Endothelial cell of umbilical vein (primary cell): ENCODE measurements at regions not wholly inside any gene's neighbourhood (a gene's known extent, or its start where the extent isn't known, plus 50 kb on each side); places are given as distances from the start of the nearest gene placed in this dataset.

Experiments used
- BruUV-seq: library from RNA; stranded (reverse); fragments of 400-500 nt; replicated peaks from 2 replicates; lab custom pipeline; 2021; lab: Mats Ljungman, UMichigan
- CTCF ChIA-PET: fragments of 300-600, 350-600 bp; sonication (Branson Sonifier 250); formaldehyde crosslinking; loops from one replicate; lab custom pipeline; 2021; ENCODE audit warnings: antibody characterized with exemption, inconsistent platforms; lab: Charles Lee
- POLR2A ChIA-PET: fragments of 300-600, 350-600 bp; sonication (Branson Sonifier 250); formaldehyde crosslinking; loops from one replicate; lab custom pipeline; 2021; ENCODE audit warnings: antibody characterized with exemption, inconsistent platforms; lab: Charles Lee
- DNase-seq: peaks from one replicate; pipeline ENCODE4 v3.0.0-alpha.2; 2011; ENCODE audit warnings: low read depth, low spot score
- FAIRE-seq: peaks from 2 replicates; lab custom pipeline; 2011; peaks lifted over from hg19 to GRCh38; lab: Jason Lieb, UNC
- H2AFZ ChIP-seq: 2 replicates; pipeline ENCODE4 v1.6.0; 2012; ENCODE audit warnings: low read depth, low read length, control low read depth, inconsistent platforms
- H3K27ac ChIP-seq: 2 replicates; pipeline ENCODE4 v1.5.1; 2011; ENCODE audit warnings: low read depth, mild to moderate bottlenecking, control low read depth, low read length, moderate library complexity; ENCODE audit not compliant: insufficient read depth
- H3K27me3 ChIP-seq, 2 experiments: 2 replicates each; pipeline versions ENCODE4 v1.6.0 to v1.6.1; 2011; ENCODE audit warnings: low read length in 2 of 2, mixed read lengths in 1 of 2; ENCODE audit not compliant: control insufficient read depth in 2 of 2, insufficient read depth in 2 of 2
- H3K36me3 ChIP-seq, 2 experiments: 2 replicates in 1 of 2; 3 replicates in 1 of 2; pipeline ENCODE4 v1.5.1; 2011; ENCODE audit warnings: low read length in 2 of 2, mild to moderate bottlenecking in 1 of 2, moderate library complexity in 1 of 2; ENCODE audit not compliant: control insufficient read depth in 2 of 2, insufficient read depth in 2 of 2; ENCODE audit errors: extremely low read depth in 1 of 2
- H3K4me1 ChIP-seq: 3 replicates; pipeline ENCODE4 v1.5.1; 2011; ENCODE audit warnings: mild to moderate bottlenecking, low read length; ENCODE audit not compliant: control insufficient read depth, insufficient read depth; ENCODE audit errors: extremely low read depth
- H3K4me2 ChIP-seq: 2 replicates; pipeline ENCODE4 v1.6.1; 2011; ENCODE audit warnings: low read length, control low read depth, mixed read lengths; ENCODE audit not compliant: insufficient read depth
- H3K4me3 ChIP-seq, 3 experiments: fragments of 200-600 bp in 1 of 3; sonication (generic), shearing (Covaris generic) in 1 of 3; replicated peaks in 1 of 3; 2 replicates each; pipeline ENCODE4 v1.5.1; 2011 to 2016; ENCODE audit warnings: control low read depth in 3 of 3, low read length in 3 of 3, mild to moderate bottlenecking in 2 of 3, inconsistent platforms in 1 of 3, low read depth in 1 of 3, moderate library complexity in 1 of 3; ENCODE audit not compliant: insufficient read depth in 1 of 3
- H3K79me2 ChIP-seq: 2 replicates; pipeline ENCODE4 v1.6.0; 2012; ENCODE audit warnings: low read length, inconsistent platforms; ENCODE audit not compliant: control insufficient read depth, insufficient read depth
- H3K9ac ChIP-seq: replicated peaks from 2 replicates; pipeline ENCODE3; 2011; ENCODE audit warnings: low read length, control low read depth; ENCODE audit not compliant: insufficient read depth; ENCODE audit errors: extremely low read depth
- H3K9me1 ChIP-seq: replicated peaks from 3 replicates; pipeline ENCODE4 v1.6.0; 2011; ENCODE audit warnings: mild to moderate bottlenecking, low read length; ENCODE audit not compliant: control insufficient read depth, insufficient read depth; ENCODE audit errors: extremely low read depth
- H3K9me3 ChIP-seq: replicated peaks from 2 replicates; pipeline ENCODE4 v1.5.1; 2012; ENCODE audit warnings: low read length, inconsistent platforms; ENCODE audit not compliant: control insufficient read depth, insufficient read depth
- H4K20me1 ChIP-seq: replicated peaks from 2 replicates; pipeline ENCODE3; 2011; ENCODE audit warnings: mild to moderate bottlenecking, low read length; ENCODE audit not compliant: control insufficient read depth, insufficient read depth; ENCODE audit errors: extremely low read depth
- EZH2 ChIP-seq: IDR thresholded peaks from 2 replicates; pipeline ENCODE4 v1.6.1; 2012; ENCODE audit warnings: borderline replicate concordance, low read depth, mild to moderate bottlenecking, moderate library complexity, low read length, inconsistent platforms; ENCODE audit not compliant: severe bottlenecking
- FOS ChIP-seq: IDR thresholded peaks from 2 replicates; pipeline ENCODE4 v1.6.1; 2011; ENCODE audit warnings: mild to moderate bottlenecking, low read length, moderate library complexity, borderline replicate concordance; ENCODE audit not compliant: insufficient read depth
- GATA2 ChIP-seq: IDR thresholded peaks from 2 replicates; pipeline ENCODE4 v1.7.0; 2011; ENCODE audit warnings: low read depth, mild to moderate bottlenecking, moderate library complexity, mixed read lengths, low read length; ENCODE audit not compliant: insufficient read length, insufficient read depth
- JUN ChIP-seq: IDR thresholded peaks from 2 replicates; pipeline ENCODE4 v1.6.1; 2011; ENCODE audit warnings: borderline replicate concordance, low read depth; ENCODE audit not compliant: insufficient read length, insufficient read depth
- MYC ChIP-seq: IDR thresholded peaks from one replicate; pipeline ENCODE4 v1.6.1; 2011; ENCODE audit warnings: mild to moderate bottlenecking, low read depth, low read length
- POLR2A ChIP-seq: IDR thresholded peaks from 2 replicates; pipeline ENCODE4 v1.6.1; 2012; ENCODE audit warnings: low read depth, mild to moderate bottlenecking, control low read depth, low read length
- POLR2AphosphoS5 ChIP-seq: IDR thresholded peaks from 2 replicates; pipeline ENCODE4 v1.6.1; 2012; ENCODE audit warnings: low read depth, mild to moderate bottlenecking, control low read depth, low read length, moderate library complexity; ENCODE audit not compliant: insufficient read depth
- dilution Hi-C: fragments of 300-500 bp; cut with MboI; formaldehyde crosslinking; loops from one replicate; pipeline ENCODE4 v1.15.0; 2019; ENCODE audit warnings: low sequenced_read_pairs; ENCODE audit not compliant: extremely low pct_ligation_motif_present
- intact Hi-C: fragments of 100-400 bp; cut with micrococcal nuclease; formaldehyde crosslinking; loops from one replicate; pipeline ENCODE4 v1.10.0; 2022
- TF ChIP-seq, protein P1 (sequence below), 2 donors: IDR thresholded peaks; 1 replicate in 1 of 2; 2 replicates in 1 of 2; pipeline ENCODE4 v1.5.1; 2011; ENCODE audit warnings: low read length in 2 of 2, mild to moderate bottlenecking in 2 of 2, moderate library complexity in 2 of 2, control low read depth in 1 of 2, inconsistent platforms in 1 of 2, low read depth in 1 of 2; ENCODE audit not compliant: insufficient read depth in 1 of 2; ENCODE audit errors: extremely low read depth in 1 of 2
- TF ChIP-seq, protein P2 (sequence below): IDR thresholded peaks from 2 replicates; pipeline ENCODE4 v1.6.1; 2011; ENCODE audit not compliant: insufficient read depth, insufficient read length

DNA sequence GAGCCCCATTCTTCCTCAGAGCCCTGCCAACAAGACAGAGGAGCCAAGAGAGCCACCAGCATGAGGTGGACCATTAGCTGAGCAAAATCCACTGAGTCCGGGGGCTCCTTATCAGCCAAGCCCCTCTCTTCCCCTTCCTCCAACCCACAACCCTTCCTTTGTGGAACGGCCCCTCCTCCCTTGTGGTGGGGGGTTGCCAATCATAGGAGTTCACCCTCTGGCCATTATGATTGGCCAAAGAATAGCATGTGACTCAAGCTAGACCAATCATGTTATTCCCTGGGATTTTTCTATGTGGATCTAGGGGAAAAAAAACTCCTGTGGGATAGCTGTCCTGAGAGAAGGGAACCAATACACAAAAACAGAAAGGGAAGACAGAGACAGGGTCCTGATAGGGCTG, 120.5 kb downstream of the C16orf95 start:
- Histone ChIP-seq H3K27me3 (peaks cover 0 to 3% of the 10 kb centered on the region in 2 experiments), H3K9ac (no peak overlapping the region), H3K4me2 (no peak overlapping the region), H3K36me3 (no peaks in the 10 kb centered on the region), H3K4me1 (no peaks in the 10 kb centered on the region), H4K20me1 (no peaks in the 10 kb centered on the region), H3K4me3 (no peak overlapping the region), H3K79me2 (no peaks in the 10 kb centered on the region), H3K27ac (no peak overlapping the region), H2AFZ (no peak overlapping the region), H3K9me1 (no peaks in the 10 kb centered on the region), H3K9me3 (no peaks in the 10 kb centered on the region)
- BruUV-seq, result no TSS peak
- no peak for FAIRE-seq
- TF ChIP-seq POLR2A (no peak), FOS (no peak), MYC (no peak), EZH2 (no peak), JUN (no peak), GATA2 (no peak), POLR2AphosphoS5 (no peak)
- TF ChIP-seq, protein P1, sequence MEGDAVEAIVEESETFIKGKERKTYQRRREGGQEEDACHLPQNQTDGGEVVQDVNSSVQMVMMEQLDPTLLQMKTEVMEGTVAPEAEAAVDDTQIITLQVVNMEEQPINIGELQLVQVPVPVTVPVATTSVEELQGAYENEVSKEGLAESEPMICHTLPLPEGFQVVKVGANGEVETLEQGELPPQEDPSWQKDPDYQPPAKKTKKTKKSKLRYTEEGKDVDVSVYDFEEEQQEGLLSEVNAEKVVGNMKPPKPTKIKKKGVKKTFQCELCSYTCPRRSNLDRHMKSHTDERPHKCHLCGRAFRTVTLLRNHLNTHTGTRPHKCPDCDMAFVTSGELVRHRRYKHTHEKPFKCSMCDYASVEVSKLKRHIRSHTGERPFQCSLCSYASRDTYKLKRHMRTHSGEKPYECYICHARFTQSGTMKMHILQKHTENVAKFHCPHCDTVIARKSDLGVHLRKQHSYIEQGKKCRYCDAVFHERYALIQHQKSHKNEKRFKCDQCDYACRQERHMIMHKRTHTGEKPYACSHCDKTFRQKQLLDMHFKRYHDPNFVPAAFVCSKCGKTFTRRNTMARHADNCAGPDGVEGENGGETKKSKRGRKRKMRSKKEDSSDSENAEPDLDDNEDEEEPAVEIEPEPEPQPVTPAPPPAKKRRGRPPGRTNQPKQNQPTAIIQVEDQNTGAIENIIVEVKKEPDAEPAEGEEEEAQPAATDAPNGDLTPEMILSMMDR (IDR thresholded peaks at IDR 0.05; ENCODE audit: extremely low read depth in 1 of 2, insufficient read depth in 1 of 2, low read depth in 1 of 2, low read length in 2 of 2), result no peak
- TF ChIP-seq, protein P2, sequence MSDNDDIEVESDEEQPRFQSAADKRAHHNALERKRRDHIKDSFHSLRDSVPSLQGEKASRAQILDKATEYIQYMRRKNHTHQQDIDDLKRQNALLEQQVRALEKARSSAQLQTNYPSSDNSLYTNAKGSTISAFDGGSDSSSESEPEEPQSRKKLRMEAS, result no peak
- no peak for DNase-seq
- ChIA-PET CTCF (interaction anchor here (1.0 to 2.0 kb wide), 4 partner anchors 9 to 134 kb away, joined by 3 to 5 read pairs (median 4); no protein-coding TSS in a partner anchor), POLR2A (no interaction called here)
- intact Hi-C loops (no loop called here), dilution Hi-C loops (no loop called here)
